HG02623 (cell line): ENCODE measurements at regions not wholly inside any gene's neighbourhood (a gene's known extent, or its start where the extent isn't known, plus 50 kb on each side); places are given as distances from the start of the nearest gene placed in this dataset.
A peak's percentile ranks its signal among the peaks of the same experiment; 100 is the strongest.

Experiments used
- ATAC-seq: cut with Tn5 transposase; IDR thresholded peaks from one replicate; pipeline ENCODE4 v1.9.1; 2021; ENCODE audit warnings: moderate library complexity; ENCODE audit not compliant: unreplicated experiment

- no peak for ATAC-seq
Observed at GRCh38 chr5:173741087-173741486, 124.6 kb upstream of the BOD1 start.

GRCh38 chr5:173741729-173742431 lies 125.4 kb upstream of the BOD1 start:
- no peak for ATAC-seq

- peak; percentile 49 for ATAC-seq
Observed at GRCh38 chr5:173742432-173742816, 126.0 kb upstream of the BOD1 start.

GRCh38 chr5:173743641-173744343 lies 127.3 kb upstream of the BOD1 start:
- ATAC-seq = peak; percentile 46

- ATAC-seq = no peak
Observed at GRCh38 chr5:173744551-173744950, 128.1 kb upstream of the BOD1 start.

GRCh38 chr5:173745123-173745522 lies 128.7 kb upstream of the BOD1 start:
- no peak for ATAC-seq

- ATAC-seq = no peak
Observed at GRCh38 chr5:173745557-173745956, 129.1 kb upstream of the BOD1 start.

- ATAC-seq = no peak
Observed at GRCh38 chr5:173746047-173746646, 129.7 kb upstream of the BOD1 start.

GRCh38 chr5:173747876-173748275 lies 131.4 kb upstream of the BOD1 start:
- ATAC-seq = no peak

- ATAC-seq = no peak
Observed at GRCh38 chr5:173750538-173751265, 134.3 kb upstream of the BOD1 start.

GRCh38 chr5:173751266-173751600 lies 134.8 kb upstream of the BOD1 start:
- ATAC-seq = no peak

- no peak for ATAC-seq
Observed at GRCh38 chr5:173752653-173753052, 135.5 kb upstream of the CPEB4 start.

GRCh38 chr5:173753307-173754168 lies 134.6 kb upstream of the CPEB4 start:
- ATAC-seq = no peak

GRCh38 chr5:173755319-173755718 lies 132.8 kb upstream of the CPEB4 start:
- no peak for ATAC-seq

- ATAC-seq = no peak
Observed at GRCh38 chr5:173757403-173758209, 130.5 kb upstream of the CPEB4 start.

GRCh38 chr5:173758676-173759075 lies 129.5 kb upstream of the CPEB4 start:
- no peak for ATAC-seq

- ATAC-seq = no peak
Observed at GRCh38 chr5:173759691-173760090, 128.5 kb upstream of the CPEB4 start.

GRCh38 chr5:173760461-173761177 lies 127.5 kb upstream of the CPEB4 start:
- ATAC-seq = no peak

- no peak for ATAC-seq
Observed at GRCh38 chr5:173761178-173761513, 127.0 kb upstream of the CPEB4 start.
